ENCODE measurements at regions not wholly inside any gene's neighbourhood (a gene's known extent, or its start where the extent isn't known, plus 50 kb on each side); places are given as distances from the start of the nearest gene placed in this dataset.

DNA sequence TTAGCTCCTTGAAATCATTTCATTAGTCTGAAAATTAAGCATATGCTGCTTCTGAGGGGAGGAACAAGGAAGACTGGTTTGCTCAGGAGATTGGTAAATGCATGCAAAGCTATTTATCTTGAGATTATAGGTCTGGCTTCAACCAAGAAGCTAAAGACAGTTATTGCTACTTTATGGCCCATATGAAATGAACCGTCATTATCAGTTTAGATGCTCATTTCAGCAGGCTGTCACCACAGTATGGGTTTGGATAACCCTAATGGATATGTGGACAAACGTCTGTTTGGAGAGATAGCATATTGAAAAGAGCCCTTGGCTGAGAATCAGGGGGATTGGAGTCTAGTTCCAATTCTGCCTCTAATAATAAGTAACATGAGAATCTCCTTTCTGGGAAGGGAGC, 922.6 kb downstream of the TUSC7 start:
- DNase-seq: no peak

DNA sequence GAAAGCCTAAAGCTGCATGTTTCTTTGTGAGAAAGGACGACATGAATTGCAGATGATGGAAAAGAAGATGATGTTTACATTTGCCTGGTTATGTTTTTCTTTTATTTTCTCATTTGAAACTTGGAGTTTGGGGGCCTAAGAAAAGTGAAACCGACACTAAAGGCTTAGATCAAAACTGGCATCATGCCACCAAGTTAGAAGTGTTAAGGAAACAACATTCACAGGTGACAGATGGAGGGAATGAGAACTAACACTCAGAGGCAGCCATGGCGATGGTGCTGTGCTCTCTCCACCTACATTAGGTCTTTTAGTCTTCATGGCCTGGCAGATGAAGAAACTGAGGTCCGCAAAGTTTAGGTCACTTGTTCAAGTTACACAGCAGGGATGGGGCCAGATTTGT, 923.6 kb downstream of the TUSC7 start:
- DNase-seq: no peak

DNA sequence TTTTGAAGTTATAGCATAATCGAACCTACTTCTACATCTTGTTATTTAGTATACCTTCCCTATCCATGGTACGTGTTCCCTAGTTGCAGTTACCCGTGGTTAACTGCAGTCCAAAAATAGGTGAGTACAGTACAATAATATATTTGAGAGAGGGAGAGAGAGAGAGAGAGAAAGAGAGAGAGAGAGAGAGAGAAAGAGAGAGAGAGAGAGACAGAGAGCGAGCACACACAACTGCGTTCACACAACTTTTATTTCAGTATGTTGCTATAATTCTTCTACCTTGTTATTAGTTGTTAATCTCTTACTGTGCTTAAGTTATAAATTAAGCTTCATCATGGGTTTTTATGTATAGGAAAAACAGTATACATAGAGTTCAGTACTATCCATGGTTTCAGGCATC, 928.1 kb downstream of the TUSC7 start:
- no peak for DNase-seq

GRCh38 chr3:117644203-117644602, 934.6 kb downstream of the TUSC7 start:
- DNase-seq: no peak

- DNase-seq: peak in 1 of 2 experiments; percentile 12
Measured at GRCh38 chr3:117645561-117646242, 936.1 kb downstream of the TUSC7 start.

- DNase-seq: no peak
Measured at GRCh38 chr3:117647435-117647834, 937.9 kb downstream of the TUSC7 start.

DNA sequence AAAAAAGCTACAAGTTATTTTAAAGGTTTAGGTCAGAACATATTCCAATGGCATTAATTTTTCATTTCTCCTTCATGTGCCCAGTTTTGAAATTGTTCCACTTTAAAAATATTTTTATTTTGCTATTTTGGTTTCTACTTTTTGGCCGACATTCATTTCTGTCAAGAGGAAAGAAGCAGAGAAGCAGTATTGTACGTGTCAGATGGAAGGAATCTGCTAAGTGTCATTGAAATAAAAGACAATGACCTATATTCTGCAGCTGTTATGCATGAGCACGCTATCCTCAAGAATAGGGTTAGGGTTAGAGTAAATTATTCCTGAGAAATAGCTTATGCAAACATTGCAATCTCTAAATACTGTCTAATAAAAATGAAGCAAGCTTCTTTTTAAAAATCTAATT, 941.7 kb downstream of the TUSC7 start:
- no peak for DNase-seq

GRCh38 chr3:117656391-117656790, 946.8 kb downstream of the TUSC7 start:
- DNase-seq: no peak

DNA sequence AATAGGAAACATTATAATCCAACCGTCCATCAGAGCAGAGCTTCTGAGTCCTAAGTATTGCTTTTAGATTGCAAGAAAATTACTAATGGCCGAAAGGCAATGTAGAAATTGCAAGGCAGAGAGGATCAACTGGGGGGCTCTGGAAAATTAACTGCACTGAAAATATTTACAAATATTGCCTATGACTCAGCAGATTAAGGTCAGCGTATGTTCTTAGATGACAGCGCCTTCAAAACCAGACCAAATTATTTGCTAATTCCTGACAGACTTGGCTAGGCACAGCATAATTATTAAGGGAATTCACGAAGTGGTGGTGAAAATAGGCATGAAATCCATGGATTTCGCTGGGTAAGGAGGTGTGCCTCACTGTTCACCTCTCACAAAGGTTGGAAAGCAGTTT, 947.7 kb downstream of the TUSC7 start:
- DNase-seq: no peak

DNA sequence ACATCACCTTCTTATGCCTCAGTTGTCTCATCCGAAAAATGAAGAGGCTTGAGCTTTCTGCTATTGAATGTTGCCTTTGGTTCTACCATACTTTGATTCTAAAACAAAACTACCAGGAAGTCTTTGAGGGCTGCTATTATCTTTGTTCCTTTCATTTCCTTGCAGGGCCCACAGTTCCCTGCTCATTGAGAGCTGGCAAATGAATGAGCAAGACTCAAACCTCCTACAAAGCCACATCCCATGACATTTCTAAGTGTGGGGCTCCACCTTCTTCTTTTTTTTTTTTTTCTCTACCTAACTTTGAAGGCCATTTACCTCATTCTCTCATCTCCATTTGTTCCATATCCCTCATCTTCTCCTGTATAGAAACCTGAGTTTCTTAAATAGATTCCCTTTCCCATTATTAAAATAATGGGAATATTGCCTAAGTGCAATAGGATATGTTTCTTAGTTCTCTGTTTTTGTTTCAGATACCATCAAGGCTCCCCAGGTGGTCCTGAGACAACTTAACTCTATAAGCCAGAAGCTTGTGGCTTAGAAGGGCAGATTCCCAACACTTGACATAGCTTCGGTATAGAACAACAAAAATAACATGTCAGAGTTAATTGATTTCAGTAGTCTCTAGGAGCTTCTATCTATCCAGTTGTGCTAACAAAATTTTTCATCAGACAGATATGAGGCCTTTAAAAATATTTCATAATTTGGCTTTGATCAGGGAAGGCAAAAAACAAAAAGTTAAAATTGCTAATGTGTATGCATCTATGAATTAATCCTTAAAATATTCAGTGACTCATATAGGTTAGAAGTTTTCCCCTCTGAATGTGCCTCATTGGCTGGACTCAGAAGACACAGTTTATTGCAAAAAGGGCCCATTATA, 951.6 kb downstream of the TUSC7 start:
- no peak for DNase-seq

DNA sequence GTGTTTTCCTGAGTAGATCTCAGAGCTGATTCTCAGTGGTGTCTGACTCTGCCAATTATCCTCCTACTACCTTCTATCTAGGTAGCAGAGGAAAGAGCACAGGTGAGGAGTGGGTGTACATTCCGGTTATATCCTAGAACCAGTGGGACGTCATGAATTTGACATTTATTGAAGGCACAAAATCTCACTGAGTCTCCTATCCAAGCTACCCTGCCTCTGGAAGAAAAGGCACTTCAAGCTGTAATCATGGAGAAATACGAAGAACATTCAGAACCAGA, 952.2 kb downstream of the TUSC7 start:
- DNase-seq: no peak

- DNase-seq: peak; percentile 78 to 83
Measured at GRCh38 chr3:117665296-117665695, 955.7 kb downstream of the TUSC7 start.

DNA sequence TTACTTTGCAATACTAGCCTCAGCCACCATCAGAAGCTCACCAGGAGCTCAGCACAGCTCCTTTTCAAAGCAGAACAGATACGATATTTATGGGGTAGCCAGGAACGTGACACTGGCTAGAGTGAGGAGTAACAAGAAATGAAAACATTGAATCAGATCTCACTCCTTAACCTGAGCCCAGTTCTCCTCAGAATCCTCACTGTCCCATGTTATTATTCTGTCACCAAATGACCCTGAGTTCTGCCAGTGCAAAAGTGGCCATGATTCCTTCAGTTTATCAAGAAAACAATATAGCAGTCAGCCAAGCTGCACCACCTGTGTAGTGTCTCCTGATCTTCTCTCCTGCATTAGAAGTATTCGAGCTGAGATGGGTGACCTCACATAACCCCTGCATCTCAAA, 956.7 kb downstream of the TUSC7 start:
- no peak for DNase-seq

DNA sequence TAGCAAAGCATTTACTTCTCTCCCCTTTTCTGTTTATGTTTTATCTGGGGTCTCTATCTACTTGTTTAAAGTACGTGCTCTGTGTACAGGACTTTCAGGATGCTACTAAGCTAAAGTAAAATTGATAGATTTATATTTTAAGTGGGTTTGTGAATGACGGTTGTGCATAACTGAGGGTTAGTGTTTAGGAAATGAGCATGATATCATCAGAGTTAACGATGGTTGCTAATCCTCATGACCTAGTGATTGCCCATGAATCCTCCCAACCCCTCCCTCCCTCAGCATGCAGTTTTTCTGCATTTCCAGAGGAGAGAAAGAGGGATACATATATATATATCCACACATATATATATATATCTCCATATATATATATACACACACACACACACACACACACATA, 957.2 kb downstream of the TUSC7 start:
- no peak for DNase-seq

- no peak for DNase-seq
Measured at GRCh38 chr3:117669774-117670173, 960.2 kb downstream of the TUSC7 start.

- DNase-seq: no peak
Measured at GRCh38 chr3:117671722-117672318, 962.2 kb downstream of the TUSC7 start.

- no peak for DNase-seq
Measured at GRCh38 chr3:117674321-117674720, 964.7 kb downstream of the TUSC7 start.

DNA sequence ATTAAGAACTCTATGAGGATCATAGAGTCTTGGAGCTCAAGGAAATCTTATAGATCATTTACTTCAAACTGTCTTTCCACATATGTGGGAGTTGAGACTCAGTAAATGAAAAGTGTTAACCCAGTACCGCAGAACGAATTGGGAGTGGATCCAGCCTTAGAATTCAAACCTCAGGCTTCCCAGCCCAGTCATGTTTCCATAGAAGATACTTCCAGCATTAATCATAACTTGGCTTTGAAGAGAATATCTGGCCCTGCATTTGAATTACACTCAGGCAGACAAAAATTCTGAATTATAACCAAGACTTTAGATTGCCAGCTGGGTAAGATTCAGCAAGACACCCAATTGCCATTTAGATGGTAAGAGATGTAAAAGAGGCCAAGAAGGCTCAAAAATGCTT, 972.0 kb downstream of the TUSC7 start:
- DNase-seq: no peak

DNA sequence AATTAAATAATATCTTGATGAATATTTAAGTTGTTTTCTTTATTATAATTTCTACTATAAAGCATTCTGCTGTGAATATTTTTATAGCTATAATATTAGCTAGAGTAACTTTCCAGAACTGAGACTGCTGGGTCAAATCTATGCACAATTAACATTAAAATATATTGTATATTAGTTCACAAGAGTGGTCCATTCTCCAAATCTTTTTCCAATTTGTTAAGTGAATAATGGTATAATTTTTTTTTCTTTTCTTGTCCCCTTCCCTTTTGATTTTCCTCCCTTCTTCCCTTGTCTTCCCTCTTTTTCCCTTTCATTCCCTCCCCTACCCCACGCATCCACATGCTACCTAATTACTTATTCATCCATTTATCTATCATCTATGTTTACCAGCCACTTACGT, 977.5 kb downstream of the TUSC7 start:
- DNase-seq: no peak

GRCh38 chr3:117688583-117688982, 979.0 kb downstream of the TUSC7 start:
- DNase-seq: peak; percentile 81

GRCh38 chr3:117691526-117691925, 981.9 kb downstream of the TUSC7 start:
- DNase-seq: no peak

- DNase-seq: no peak
Measured at GRCh38 chr3:117692416-117692995, 982.9 kb downstream of the TUSC7 start.

- no peak for DNase-seq
Measured at GRCh38 chr3:117695321-117695720, 985.7 kb downstream of the TUSC7 start.
